Liver (tissue), 7 donors: ENCODE measurements at regions not wholly inside any gene's neighbourhood (a gene's known extent, or its start where the extent isn't known, plus 50 kb on each side); places are given as distances from the start of the nearest gene placed in this dataset.
A peak's percentile ranks its signal among the peaks of the same experiment; 100 is the strongest.

Experiments
- DNase-seq: peaks from one replicate; pipeline ENCODE4 v3.0.0-alpha.2; 2017; ENCODE audit warnings: low spot score
- H3K27ac ChIP-seq, 2 donors: one replicate each; pipeline ENCODE4 v1.7.0; 2013; ENCODE audit warnings: inconsistent platforms in 2 of 2, low read length in 2 of 2, control low read depth in 1 of 2, low read depth in 1 of 2, mild to moderate bottlenecking in 1 of 2
- H3K27me3 ChIP-seq, 4 donors: one replicate each; pipeline versions ENCODE4 v1.6.1 to v1.7.0; 2013; ENCODE audit warnings: low read length in 3 of 4, inconsistent platforms in 1 of 4, mild to moderate bottlenecking in 1 of 4, moderate library complexity in 1 of 4; ENCODE audit not compliant: control insufficient read depth in 4 of 4, insufficient read depth in 4 of 4
- H3K36me3 ChIP-seq, 4 donors: one replicate each; pipeline versions ENCODE4 v1.6.1 to v1.7.0; 2013; ENCODE audit warnings: low read length in 3 of 4, mild to moderate bottlenecking in 3 of 4, low read depth in 1 of 4, moderate library complexity in 1 of 4; ENCODE audit not compliant: control insufficient read depth in 4 of 4, insufficient read depth in 3 of 4
- H3K4me1 ChIP-seq, 4 donors: one replicate each; pipeline versions ENCODE4 v1.6.1 to v1.7.0; 2013; ENCODE audit warnings: low read length in 3 of 4, mild to moderate bottlenecking in 3 of 4, moderate library complexity in 1 of 4; ENCODE audit not compliant: control insufficient read depth in 4 of 4, insufficient read depth in 4 of 4
- H3K4me3 ChIP-seq, 3 donors: one replicate each; pipeline versions ENCODE4 v1.6.1 to v1.7.0; 2013; ENCODE audit warnings: low read length in 3 of 3, control low read depth in 1 of 3, low read depth in 1 of 3, mild to moderate bottlenecking in 1 of 3
- H3K9ac ChIP-seq, 2 donors: one replicate each; pipeline ENCODE4 v1.7.0; 2013; ENCODE audit warnings: low read length in 2 of 2, mild to moderate bottlenecking in 2 of 2, moderate library complexity in 2 of 2, control low read depth in 1 of 2, low read depth in 1 of 2
- H3K9me3 ChIP-seq, 4 donors: one replicate each; pipeline versions ENCODE4 v1.6.1 to v1.7.0; 2013; ENCODE audit warnings: low read length in 3 of 4; ENCODE audit not compliant: control insufficient read depth in 4 of 4
- ATF3 ChIP-seq: IDR thresholded peaks from 2 replicates; pipeline ENCODE4 v1.6.1; 2016; ENCODE audit warnings: antibody characterized with exemption
- FOXA1 ChIP-seq: IDR thresholded peaks from 2 replicates; pipeline ENCODE4 v1.6.1; 2016; ENCODE audit warnings: antibody characterized with exemption
- HNF4G ChIP-seq: IDR thresholded peaks from 2 replicates; pipeline ENCODE4 v1.6.1; 2016; ENCODE audit warnings: antibody characterized with exemption
- JUND ChIP-seq, 2 donors: IDR thresholded peaks; 2 replicates each; pipeline ENCODE4 v1.6.1; 2016; ENCODE audit warnings: antibody characterized with exemption in 2 of 2
- NR2F2 ChIP-seq: IDR thresholded peaks from 2 replicates; pipeline ENCODE4 v1.6.1; 2016; ENCODE audit warnings: antibody characterized with exemption
- RAD21 ChIP-seq, 2 donors: IDR thresholded peaks; 2 replicates each; pipeline ENCODE4 v1.6.1; 2016; ENCODE audit warnings: antibody characterized with exemption in 2 of 2, mild to moderate bottlenecking in 2 of 2
- REST ChIP-seq: IDR thresholded peaks from 2 replicates; pipeline ENCODE4 v1.6.1; 2016; ENCODE audit warnings: antibody characterized with exemption, mild to moderate bottlenecking
- ZBTB33 ChIP-seq: IDR thresholded peaks from 2 replicates; pipeline ENCODE4 v1.6.1; 2016; ENCODE audit warnings: antibody characterized with exemption
- WGBS: extraction: QIAGEN DNeasy Blood & Tissue Kit; methylation state at CpG from one replicate; pipeline ENCODE4 v1.1.7; 2013; 5-methylcytosine and 5-hydroxymethylcytosine counted together
- donor health status: healthy.
- donor health status: healthy.
- donor health status: healthy.
- donor health status: healthy.

- no peak for TF ChIP-seq HNF4G
- TF ChIP-seq ZBTB33 = no peak
- peaks cover 0 to 21% (median 13%) of the 10 kb centered on the region in 4 donors for H3K4me1 ChIP-seq
- DNase-seq = no peak
- H3K4me3 ChIP-seq = no peak overlapping the region
- no peaks in the 10 kb centered on the region for H3K9me3 ChIP-seq
- no peak overlapping the region for H3K27ac ChIP-seq
- 74% methylated on average over 1 of the region's 1 CpG for WGBS
- H3K27me3 ChIP-seq = no peaks in the 10 kb centered on the region
- H3K36me3 ChIP-seq = no peaks in the 10 kb centered on the region
- H3K9ac ChIP-seq = no peak overlapping the region
Measured at GRCh38 chr12:45651029-45651428, 78.5 kb upstream of the ARID2 start.

GRCh38 chr12:45654002-45654665 lies 75.4 kb upstream of the ARID2 start:
- Histone ChIP-seq H3K4me1 (peaks cover 0 to 13% (median 6%) of the 10 kb centered on the region in 4 donors), H3K4me3 (no peak overlapping the region), H3K36me3 (no peaks in the 10 kb centered on the region), H3K27ac (no peak overlapping the region), H3K27me3 (no peaks in the 10 kb centered on the region), H3K9me3 (no peaks in the 10 kb centered on the region), H3K9ac (no peak overlapping the region)
- DNase-seq = no peak
- WGBS = 94% methylated on average over 3 of the region's 3 CpGs
- TF ChIP-seq ZBTB33 (no peak), REST (no peak), HNF4G (no peak), ATF3 (no peak), NR2F2 (no peak), JUND (IDR thresholded peaks at IDR 0.05) (no peak), FOXA1 (no peak), RAD21 (IDR thresholded peaks at IDR 0.05) (no peak)

GRCh38 chr12:45655186-45655585 lies 74.3 kb upstream of the ARID2 start:
- H3K9me3 ChIP-seq = peaks cover 0 to under 1% (median 0%) of the 10 kb centered on the region in 4 donors
- no peak overlapping the region for H3K9ac ChIP-seq
- TF ChIP-seq RAD21 (IDR thresholded peaks at IDR 0.05) = peak in 1 of 2 donors; percentile 48
- no peak for TF ChIP-seq NR2F2
- DNase-seq = no peak
- no peaks in the 10 kb centered on the region for H3K36me3 ChIP-seq
- no peak overlapping the region for H3K27ac ChIP-seq
- H3K4me3 ChIP-seq = no peak overlapping the region
- H3K4me1 ChIP-seq = peaks cover 0 to 13% (median 6%) of the 10 kb centered on the region in 4 donors
- WGBS = 71% methylated on average over 5 of the region's 5 CpGs
- H3K27me3 ChIP-seq = no peaks in the 10 kb centered on the region
